Heart left ventricle (tissue), 13 donors: ENCODE measurements at regions not wholly inside any gene's neighbourhood (a gene's known extent, or its start where the extent isn't known, plus 50 kb on each side); places are given as distances from the start of the nearest gene placed in this dataset.

ENCODE experiments used
- POLR2A ChIP-seq, 2 donors: fragments of 450-650 bp; IDR thresholded peaks; one replicate each; pipeline ENCODE4 v1.6.1; 2017; ENCODE audit warnings: antibody characterized with exemption in 2 of 2, mild to moderate bottlenecking in 2 of 2, moderate library complexity in 2 of 2
- TF ChIP-seq, protein P1 (sequence below), 12 donors: fragments of 200-600 bp; sonication (generic) in 4 of 12; IDR thresholded peaks; one replicate each; pipeline versions ENCODE4 v1.5.0 to v1.8.0; 2018 to 2022; ENCODE audit warnings: antibody characterized with exemption in 12 of 12, mild to moderate bottlenecking in 5 of 12
- donor health status: ischemic (EF 13 %, LVEDD 7.1; RV severe dilation, severe dysfunction).
- donor health status: DM: no; HTN: yes; CAD: no.
- donor health status: DM: no; HTN: no; CAD: no.
- donor health status: ischemic (EF 25% LVEDD 6.9; RV normal size, moderate dysfunction).
- donor health status: ischemic (EF 25% LVEDD 5.7; RV mildly dilated, moderate dysfunction).
- donor health status: ischemic (EF 35%, LVEDD 5.7; RV mildly dilated, moderate dysfunction).
- donor health status: nonischemic (EF 11% LVEDD 7.7; RV severe dilation, severe dysfunction).
- donor health status: DM: yes; HTN: yes; CAD: no.
- donor health status: PGD.
- donor health status: ischemic (EF 29% LVEDD 5.4; RV normal size, mild dysfunction).
- donor health status: nonischemic (EF 23%, LVEDD 6.1; RV moderate dilation, normal function).

DNA sequence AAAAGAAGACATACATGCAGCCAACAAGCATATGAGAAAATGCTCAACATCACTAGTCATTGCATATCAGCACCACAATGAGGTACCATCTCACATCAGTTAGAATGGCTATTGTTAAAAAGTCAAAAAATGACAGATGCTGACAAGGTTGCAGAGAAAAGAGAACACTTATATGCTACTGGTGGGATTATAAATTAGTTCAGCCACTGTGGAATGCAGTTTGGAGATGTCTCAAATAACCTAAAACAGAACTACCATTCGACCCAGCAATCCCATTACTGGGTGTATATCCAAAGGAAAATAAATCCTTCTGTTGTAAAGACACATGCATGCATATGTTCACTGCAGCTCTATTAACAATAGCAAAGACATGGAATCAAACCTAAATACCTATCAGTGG is 238.4 kb downstream of the KCNC2 start:
- TF ChIP-seq, protein P1, sequence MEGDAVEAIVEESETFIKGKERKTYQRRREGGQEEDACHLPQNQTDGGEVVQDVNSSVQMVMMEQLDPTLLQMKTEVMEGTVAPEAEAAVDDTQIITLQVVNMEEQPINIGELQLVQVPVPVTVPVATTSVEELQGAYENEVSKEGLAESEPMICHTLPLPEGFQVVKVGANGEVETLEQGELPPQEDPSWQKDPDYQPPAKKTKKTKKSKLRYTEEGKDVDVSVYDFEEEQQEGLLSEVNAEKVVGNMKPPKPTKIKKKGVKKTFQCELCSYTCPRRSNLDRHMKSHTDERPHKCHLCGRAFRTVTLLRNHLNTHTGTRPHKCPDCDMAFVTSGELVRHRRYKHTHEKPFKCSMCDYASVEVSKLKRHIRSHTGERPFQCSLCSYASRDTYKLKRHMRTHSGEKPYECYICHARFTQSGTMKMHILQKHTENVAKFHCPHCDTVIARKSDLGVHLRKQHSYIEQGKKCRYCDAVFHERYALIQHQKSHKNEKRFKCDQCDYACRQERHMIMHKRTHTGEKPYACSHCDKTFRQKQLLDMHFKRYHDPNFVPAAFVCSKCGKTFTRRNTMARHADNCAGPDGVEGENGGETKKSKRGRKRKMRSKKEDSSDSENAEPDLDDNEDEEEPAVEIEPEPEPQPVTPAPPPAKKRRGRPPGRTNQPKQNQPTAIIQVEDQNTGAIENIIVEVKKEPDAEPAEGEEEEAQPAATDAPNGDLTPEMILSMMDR (IDR thresholded peaks at IDR 0.05): no peak
- no peak for TF ChIP-seq POLR2A (IDR thresholded peaks at IDR 0.05)
